Activated naive CD8-positive, alpha-beta T cell treated with anti-CD3 and anti-CD28 coated beads, Interleukin-2, amount 10 ng/mL, durations not matched to agents 7 days and 5 days (primary cell): ENCODE measurements at regions not wholly inside any gene's neighbourhood (a gene's known extent, or its start where the extent isn't known, plus 50 kb on each side); places are given as distances from the start of the nearest gene placed in this dataset.

Experiments used
- ATAC-seq: fragments of 150-1000 bp; cut with Tn5 transposase; one replicate; pipeline ENCODE4 v1.10.0; 2021; ENCODE audit warnings: low read depth, moderate library complexity
- POLR2A ChIA-PET: fragments of 350-600 bp; sonication (Branson Sonifier 250); formaldehyde crosslinking; loops from one replicate; lab custom pipeline; 2021; ENCODE audit warnings: antibody characterized with exemption; lab: Charles Lee
- DNase-seq: peaks from one replicate; pipeline ENCODE4 v3.0.0; 2021
- H3K27ac Mint-ChIP-seq: one replicate; pipeline ENCODE4 v1.8.0; 2022; ENCODE audit warnings: mild to moderate bottlenecking, mixed read lengths
- H3K27me3 Mint-ChIP-seq: one replicate; pipeline ENCODE4 v1.8.0; 2022; ENCODE audit warnings: mild to moderate bottlenecking, moderate library complexity, mixed read lengths
- H3K36me3 Mint-ChIP-seq: one replicate; pipeline ENCODE4 v1.8.0; 2021; ENCODE audit warnings: mild to moderate bottlenecking, mixed read lengths
- H3K4me1 Mint-ChIP-seq: one replicate; pipeline ENCODE4 v1.8.0; 2021; ENCODE audit warnings: mixed read lengths
- H3K4me3 Mint-ChIP-seq: one replicate; pipeline ENCODE4 v1.8.0; 2022; ENCODE audit warnings: mild to moderate bottlenecking, moderate library complexity, mixed read lengths
- H3K9me3 Mint-ChIP-seq: one replicate; pipeline ENCODE4 v1.8.0; 2021; ENCODE audit warnings: mixed read lengths

- H3K9me3 Mint-ChIP-seq = peaks cover 3% of the 10 kb centered on the region
- ATAC-seq (no peak), DNase-seq (no peak)
- POLR2A ChIA-PET = no interaction called here
- H3K4me1 Mint-ChIP-seq = no peaks in the 10 kb centered on the region
- no peaks in the 10 kb centered on the region for H3K36me3 Mint-ChIP-seq
- no peak overlapping the region for H3K4me3 Mint-ChIP-seq
- H3K27me3 Mint-ChIP-seq = no peaks in the 10 kb centered on the region
- H3K27ac Mint-ChIP-seq = no peak overlapping the region
These were observed 1191.9 kb upstream of the NUDT12 start for GRCh38 chr5:104754311-104754995.

GRCh38 chr5:104751969-104752368, 1189.4 kb upstream of the NUDT12 start:
- POLR2A ChIA-PET = no interaction called here
- no peak overlapping the region for H3K27ac Mint-ChIP-seq
- ATAC-seq (no peak), DNase-seq (no peak)
- no peaks in the 10 kb centered on the region for H3K36me3 Mint-ChIP-seq
- H3K4me3 Mint-ChIP-seq = no peak overlapping the region
- H3K27me3 Mint-ChIP-seq = no peaks in the 10 kb centered on the region
- H3K4me1 Mint-ChIP-seq = no peaks in the 10 kb centered on the region
- H3K9me3 Mint-ChIP-seq = peaks cover 6% of the 10 kb centered on the region

GRCh38 chr5:104739905-104740304, 1177.3 kb upstream of the NUDT12 start:
- H3K9me3 Mint-ChIP-seq = peaks cover 11% of the 10 kb centered on the region
- POLR2A ChIA-PET = no interaction called here
- no peak overlapping the region for H3K4me3 Mint-ChIP-seq
- no peak overlapping the region for H3K27ac Mint-ChIP-seq
- DNase-seq (no peak), ATAC-seq (no peak)
- no peaks in the 10 kb centered on the region for H3K27me3 Mint-ChIP-seq
- H3K36me3 Mint-ChIP-seq = no peaks in the 10 kb centered on the region
- H3K4me1 Mint-ChIP-seq = no peaks in the 10 kb centered on the region

GRCh38 chr5:104739503-104739902, 1176.9 kb upstream of the NUDT12 start:
- peaks cover 10% of the 10 kb centered on the region for H3K9me3 Mint-ChIP-seq
- no peak overlapping the region for H3K4me3 Mint-ChIP-seq
- no peaks in the 10 kb centered on the region for H3K4me1 Mint-ChIP-seq
- POLR2A ChIA-PET = no interaction called here
- H3K27ac Mint-ChIP-seq = no peak overlapping the region
- no peaks in the 10 kb centered on the region for H3K36me3 Mint-ChIP-seq
- H3K27me3 Mint-ChIP-seq = no peaks in the 10 kb centered on the region
- ATAC-seq (no peak), DNase-seq (no peak)

- Mint-ChIP-seq H3K4me3 (no peak overlapping the region), H3K27me3 (no peaks in the 10 kb centered on the region), H3K27ac (no peak overlapping the region), H3K9me3 (peaks cover 3% of the 10 kb centered on the region), H3K36me3 (no peaks in the 10 kb centered on the region), H3K4me1 (no peaks in the 10 kb centered on the region)
- ATAC-seq (no peak), DNase-seq (no peak)
- POLR2A ChIA-PET = no interaction called here
These were observed 1173.5 kb upstream of the NUDT12 start for GRCh38 chr5:104736073-104736472.

- Mint-ChIP-seq H3K27me3 (no peaks in the 10 kb centered on the region), H3K36me3 (no peaks in the 10 kb centered on the region), H3K9me3 (peaks cover 4% of the 10 kb centered on the region), H3K4me1 (no peaks in the 10 kb centered on the region), H3K4me3 (no peak overlapping the region), H3K27ac (no peak overlapping the region)
- no peak for DNase-seq
- ATAC-seq = no peak
- POLR2A ChIA-PET = no interaction called here
These were observed 1171.5 kb upstream of the NUDT12 start for GRCh38 chr5:104734046-104734445.

GRCh38 chr5:104733063-104733669, 1170.6 kb upstream of the NUDT12 start:
- DNase-seq (no peak), ATAC-seq (no peak)
- POLR2A ChIA-PET = no interaction called here
- Mint-ChIP-seq H3K4me3 (no peak overlapping the region), H3K4me1 (no peaks in the 10 kb centered on the region), H3K27ac (no peak overlapping the region), H3K36me3 (no peaks in the 10 kb centered on the region), H3K27me3 (no peaks in the 10 kb centered on the region), H3K9me3 (peaks cover 3% of the 10 kb centered on the region)

GRCh38 chr5:104731331-104731730, 1168.7 kb upstream of the NUDT12 start:
- H3K36me3 Mint-ChIP-seq = no peaks in the 10 kb centered on the region
- H3K27ac Mint-ChIP-seq = no peak overlapping the region
- H3K27me3 Mint-ChIP-seq = no peaks in the 10 kb centered on the region
- no peaks in the 10 kb centered on the region for H3K4me1 Mint-ChIP-seq
- H3K9me3 Mint-ChIP-seq = peaks cover 3% of the 10 kb centered on the region
- POLR2A ChIA-PET = no interaction called here
- no peak for DNase-seq
- no peak for ATAC-seq
- H3K4me3 Mint-ChIP-seq = no peak overlapping the region

GRCh38 chr5:104708027-104708426, 1145.4 kb upstream of the NUDT12 start:
- ATAC-seq = no peak

GRCh38 chr5:104706600-104706999, 1144.0 kb upstream of the NUDT12 start:
- Mint-ChIP-seq H3K36me3 (no peaks in the 10 kb centered on the region), H3K27me3 (no peaks in the 10 kb centered on the region), H3K4me3 (no peak overlapping the region), H3K9me3 (peaks cover 6% of the 10 kb centered on the region), H3K27ac (no peak overlapping the region), H3K4me1 (no peaks in the 10 kb centered on the region)
- no peak for DNase-seq
- POLR2A ChIA-PET = no interaction called here
- ATAC-seq = no peak

More at GRCh38 chr5:104708027-104708426, 1145.4 kb upstream of the NUDT12 start:
- Mint-ChIP-seq H3K36me3 (no peaks in the 10 kb centered on the region), H3K27ac (no peak overlapping the region), H3K4me1 (no peaks in the 10 kb centered on the region), H3K27me3 (no peaks in the 10 kb centered on the region), H3K4me3 (no peak overlapping the region), H3K9me3 (peaks cover 6% of the 10 kb centered on the region)
- DNase-seq = no peak
- POLR2A ChIA-PET = no interaction called here

- Mint-ChIP-seq H3K4me1 (no peaks in the 10 kb centered on the region), H3K9me3 (peaks cover 5% of the 10 kb centered on the region), H3K27me3 (no peaks in the 10 kb centered on the region), H3K36me3 (no peaks in the 10 kb centered on the region), H3K4me3 (no peak overlapping the region), H3K27ac (no peak overlapping the region)
- POLR2A ChIA-PET = no interaction called here
- DNase-seq (no peak), ATAC-seq (no peak)
These were observed 1139.6 kb upstream of the NUDT12 start for GRCh38 chr5:104702212-104702611.

- ATAC-seq = no peak
- Mint-ChIP-seq H3K27me3 (no peaks in the 10 kb centered on the region), H3K36me3 (no peaks in the 10 kb centered on the region), H3K4me3 (no peak overlapping the region), H3K27ac (no peak overlapping the region), H3K4me1 (no peaks in the 10 kb centered on the region), H3K9me3 (peaks cover 5% of the 10 kb centered on the region)
- DNase-seq = no peak
- POLR2A ChIA-PET = no interaction called here
These were observed 1136.8 kb upstream of the NUDT12 start for GRCh38 chr5:104699438-104699837.

- no peaks in the 10 kb centered on the region for H3K36me3 Mint-ChIP-seq
- no peak overlapping the region for H3K4me3 Mint-ChIP-seq
- peaks cover 2% of the 10 kb centered on the region for H3K9me3 Mint-ChIP-seq
- POLR2A ChIA-PET = no interaction called here
- no peak for DNase-seq
- H3K27me3 Mint-ChIP-seq = no peaks in the 10 kb centered on the region
- no peaks in the 10 kb centered on the region for H3K4me1 Mint-ChIP-seq
- ATAC-seq = no peak
- H3K27ac Mint-ChIP-seq = no peak overlapping the region
These were observed 1098.7 kb upstream of the NUDT12 start for GRCh38 chr5:104661256-104661655.

- Mint-ChIP-seq H3K36me3 (no peaks in the 10 kb centered on the region), H3K27ac (no peak overlapping the region)
- POLR2A ChIA-PET = no interaction called here
These were observed 1096.9 kb upstream of the NUDT12 start for GRCh38 chr5:104659497-104659896.

More at GRCh38 chr5:104659497-104659896, 1096.9 kb upstream of the NUDT12 start:
- H3K9me3 Mint-ChIP-seq = peaks cover 3% of the 10 kb centered on the region
- H3K4me3 Mint-ChIP-seq = no peak overlapping the region
- ATAC-seq (no peak), DNase-seq (no peak)
- H3K4me1 Mint-ChIP-seq = no peaks in the 10 kb centered on the region
- H3K27me3 Mint-ChIP-seq = no peaks in the 10 kb centered on the region
